Mammary epithelial cell (primary cell): ENCODE measurements at regions not wholly inside any gene's neighbourhood (a gene's known extent, or its start where the extent isn't known, plus 50 kb on each side); places are given as distances from the start of the nearest gene placed in this dataset.

ENCODE experiments used
- EZH2 ChIP-seq: IDR thresholded peaks from 2 replicates; pipeline ENCODE4 v1.6.1; 2012; ENCODE audit warnings: low read length, inconsistent platforms, borderline replicate concordance
- TF ChIP-seq, protein P1 (sequence below), 2 donors: IDR thresholded peaks in 1 of 2; conservative IDR thresholded peaks in 1 of 2; 2 replicates each; pipeline ENCODE4 v1.5.1; 2011 to 2012; ENCODE audit warnings: inconsistent platforms in 2 of 2, low read length in 2 of 2, mild to moderate bottlenecking in 2 of 2, control low read depth in 1 of 2, low read depth in 1 of 2; ENCODE audit not compliant: insufficient read depth in 1 of 2; ENCODE audit errors: extremely low read depth in 1 of 2

DNA sequence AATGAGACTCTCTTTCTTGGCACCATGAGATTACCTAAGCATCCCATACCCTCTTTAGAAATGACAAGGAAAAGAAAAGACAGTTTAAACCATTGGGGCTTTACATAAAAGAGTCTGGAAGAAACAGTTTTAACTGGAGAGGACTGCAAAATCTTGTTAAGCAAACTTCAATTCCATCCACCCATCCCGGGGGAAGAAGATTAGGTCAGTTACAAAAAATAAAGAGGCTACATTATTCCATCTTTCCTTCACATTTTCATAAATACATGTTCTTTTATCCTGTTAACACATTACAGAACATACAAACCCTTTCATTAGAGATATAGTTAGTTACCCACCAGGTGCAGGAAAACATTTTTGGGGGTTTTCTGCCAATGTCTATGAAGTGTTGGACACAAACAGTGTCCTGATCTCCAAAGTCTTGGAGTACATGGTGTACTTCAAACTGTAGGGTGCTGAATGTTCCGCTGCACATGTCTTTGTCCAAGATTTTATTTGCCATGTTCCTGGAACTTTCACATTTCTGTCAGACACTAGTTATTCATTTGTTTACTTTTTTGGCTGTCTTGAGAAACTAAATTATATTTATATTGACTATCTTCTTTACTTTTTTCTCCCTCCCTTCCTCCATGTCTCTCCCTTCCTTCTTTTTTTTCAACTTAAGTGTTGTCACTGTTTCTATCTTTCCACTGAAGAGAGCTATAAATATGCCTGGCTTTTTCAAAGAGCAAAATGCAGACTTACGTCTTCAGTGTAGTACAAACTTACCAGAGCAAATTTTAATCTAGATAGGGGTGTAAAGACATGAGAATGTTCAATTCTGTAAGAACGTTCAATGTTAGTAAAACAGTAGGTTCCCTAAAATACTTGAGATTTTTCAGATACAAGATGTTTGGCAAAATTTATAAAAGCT, 410.9 kb upstream of the PRR16 start:
- TF ChIP-seq, protein P1, sequence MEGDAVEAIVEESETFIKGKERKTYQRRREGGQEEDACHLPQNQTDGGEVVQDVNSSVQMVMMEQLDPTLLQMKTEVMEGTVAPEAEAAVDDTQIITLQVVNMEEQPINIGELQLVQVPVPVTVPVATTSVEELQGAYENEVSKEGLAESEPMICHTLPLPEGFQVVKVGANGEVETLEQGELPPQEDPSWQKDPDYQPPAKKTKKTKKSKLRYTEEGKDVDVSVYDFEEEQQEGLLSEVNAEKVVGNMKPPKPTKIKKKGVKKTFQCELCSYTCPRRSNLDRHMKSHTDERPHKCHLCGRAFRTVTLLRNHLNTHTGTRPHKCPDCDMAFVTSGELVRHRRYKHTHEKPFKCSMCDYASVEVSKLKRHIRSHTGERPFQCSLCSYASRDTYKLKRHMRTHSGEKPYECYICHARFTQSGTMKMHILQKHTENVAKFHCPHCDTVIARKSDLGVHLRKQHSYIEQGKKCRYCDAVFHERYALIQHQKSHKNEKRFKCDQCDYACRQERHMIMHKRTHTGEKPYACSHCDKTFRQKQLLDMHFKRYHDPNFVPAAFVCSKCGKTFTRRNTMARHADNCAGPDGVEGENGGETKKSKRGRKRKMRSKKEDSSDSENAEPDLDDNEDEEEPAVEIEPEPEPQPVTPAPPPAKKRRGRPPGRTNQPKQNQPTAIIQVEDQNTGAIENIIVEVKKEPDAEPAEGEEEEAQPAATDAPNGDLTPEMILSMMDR (conservative IDR thresholded peaks at IDR 0.05 in 1 of 2, IDR thresholded peaks at IDR 0.05 in 1 of 2; ENCODE audit: extremely low read depth in 1 of 2, insufficient read depth in 1 of 2, low read depth in 1 of 2, low read length in 2 of 2), result no peak
- no peak for TF ChIP-seq EZH2
